NCI-H446 (cell line): ENCODE measurements at regions not wholly inside any gene's neighbourhood (a gene's known extent, or its start where the extent isn't known, plus 50 kb on each side); places are given as distances from the start of the nearest gene placed in this dataset.

Experiments
- DNase-seq, 2 experiments: peaks; one replicate each; lab custom pipeline; 2025; lab: John Stamatoyannopoulos, UW

DNA sequence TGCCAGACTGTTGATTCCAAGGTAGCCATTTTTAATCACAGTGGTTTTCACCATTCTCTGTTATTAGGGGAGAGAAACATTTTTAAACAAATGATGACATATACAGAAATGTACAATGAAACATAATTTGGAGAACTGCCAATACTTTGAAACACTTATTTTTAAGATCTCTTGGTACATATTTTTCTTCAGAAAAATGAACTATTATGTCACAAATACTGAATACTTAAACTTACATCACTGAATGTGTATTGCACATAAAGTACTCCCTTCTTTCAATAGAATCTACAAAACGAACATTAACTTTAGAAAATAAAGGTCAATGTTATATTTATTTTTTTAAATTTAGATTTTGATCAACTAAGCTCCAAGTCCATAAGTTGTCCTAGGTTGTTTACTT is 71.7 kb upstream of the CPNE8 start:
- DNase-seq, result no peak

DNA sequence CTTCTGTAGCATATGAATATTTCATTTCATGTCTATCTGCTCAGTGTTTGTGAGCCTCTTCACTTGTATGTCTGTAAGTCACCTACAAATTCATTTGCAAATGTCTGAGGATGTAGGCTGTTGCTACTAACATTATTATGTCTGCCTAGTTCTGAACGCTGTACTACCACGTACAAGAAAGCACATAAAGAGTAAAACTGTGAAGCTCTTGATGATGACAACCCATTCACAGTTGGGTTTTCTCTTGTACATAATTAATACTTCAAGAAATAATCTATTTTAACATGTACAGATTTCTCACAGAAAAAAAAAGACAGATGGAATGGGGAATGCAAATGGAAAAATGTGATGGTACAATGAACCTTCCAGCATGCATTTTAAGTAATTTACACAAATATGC is 64.3 kb upstream of the CPNE8 start:
- DNase-seq, result no peak

DNA sequence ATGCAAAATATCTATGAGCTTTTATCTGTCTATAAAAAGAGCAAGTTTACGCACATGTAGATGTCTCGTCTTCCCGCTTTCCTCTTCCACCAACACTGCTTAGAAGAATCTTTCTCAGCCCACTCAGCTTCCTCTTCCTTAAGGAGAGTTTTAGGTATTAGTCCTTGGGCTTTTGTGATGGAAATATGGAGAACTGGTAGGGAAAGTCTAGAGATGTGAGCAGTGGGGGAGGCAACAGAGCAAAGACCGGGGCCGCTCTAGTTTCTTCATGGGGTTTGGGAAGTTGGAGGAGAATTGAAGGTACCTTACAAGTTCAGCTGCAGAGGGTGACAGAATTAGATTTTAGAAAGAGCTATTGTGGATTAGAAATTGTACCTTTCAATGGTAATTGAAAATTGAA is 56.3 kb upstream of the CPNE8 start:
- no peak for DNase-seq

DNA sequence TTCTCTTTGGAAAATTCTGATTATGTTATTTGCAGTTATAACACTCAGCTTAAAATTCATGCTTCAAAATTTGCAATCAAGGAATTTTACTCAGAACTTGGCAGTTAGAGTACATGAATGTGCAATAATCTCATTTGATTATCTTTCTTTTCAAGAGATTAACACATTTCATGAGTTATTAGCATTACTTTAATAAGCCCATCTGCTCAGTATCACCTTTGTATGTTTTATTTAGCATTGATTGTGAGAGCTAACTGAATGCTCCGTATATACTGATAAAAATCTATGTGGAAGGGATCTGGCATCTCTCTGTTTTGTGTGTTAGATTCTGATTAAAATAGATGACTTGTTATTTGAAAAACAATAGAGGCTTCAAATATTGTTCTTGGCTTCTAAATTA is 55.6 kb upstream of the CPNE8 start:
- DNase-seq, result no peak

DNA sequence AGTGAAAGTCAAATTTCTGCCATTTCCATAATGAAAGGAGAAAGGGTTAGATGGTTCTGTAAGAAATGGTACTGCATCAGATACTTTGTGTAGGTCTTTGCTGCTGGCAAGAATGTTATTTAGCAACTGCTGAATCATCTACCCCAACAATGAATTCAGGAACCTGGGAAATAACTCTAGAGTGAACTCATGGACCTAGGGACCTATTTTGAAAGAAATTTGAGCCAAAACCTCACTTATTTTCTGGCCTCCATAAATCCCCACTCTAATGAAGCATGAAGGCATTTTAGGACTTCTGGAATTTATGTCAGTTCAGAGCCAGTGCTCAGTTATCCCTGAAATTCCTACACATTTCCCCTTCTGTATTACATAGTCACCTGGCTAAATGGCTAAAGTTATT is 50.9 kb upstream of the CPNE8 start:
- DNase-seq, result no peak
